GM23248 (cell line): ENCODE measurements at regions not wholly inside any gene's neighbourhood (a gene's known extent, or its start where the extent isn't known, plus 50 kb on each side); places are given as distances from the start of the nearest gene placed in this dataset.

Experiments
- EZH2 ChIP-seq: fragments of 200-600 bp; sonication (generic); IDR thresholded peaks from 2 replicates; pipeline ENCODE4 v1.6.1; 2018; ENCODE audit warnings: antibody characterized with exemption, mild to moderate bottlenecking; ENCODE audit not compliant: insufficient read depth, poor library complexity, severe bottlenecking
- EZH2phosphoT487 ChIP-seq: fragments of 200-600 bp; sonication (generic); IDR thresholded peaks from 2 replicates; pipeline ENCODE4 v1.6.1; 2018; ENCODE audit warnings: antibody characterized with exemption, moderate library complexity, mild to moderate bottlenecking, low read depth; ENCODE audit not compliant: insufficient read depth

GRCh38 chr18:30746224-30746623, 296.3 kb downstream of the DSC3 start:
- TF ChIP-seq EZH2phosphoT487 = no peak
- TF ChIP-seq EZH2 = no peak
